ENCODE measurements at regions not wholly inside any gene's neighbourhood (a gene's known extent, or its start where the extent isn't known, plus 50 kb on each side); places are given as distances from the start of the nearest gene placed in this dataset.

GRCh38 chr17:33650304-33650703, 357.2 kb upstream of the ASIC2 start:
- no peak for TF ChIP-seq CTCF (IDR thresholded peaks at IDR 0.05; ENCODE audit: insufficient read depth in 1 of 2, low read depth in 1 of 2, low read length in 1 of 2, severe bottlenecking in 1 of 2, unreplicated experiment in 1 of 2)
- Mint-ChIP-seq H3K36me3 (ENCODE audit: insufficient read depth, unreplicated experiment) (no peaks in the 10 kb centered on the region), H3K27ac (ENCODE audit: unreplicated experiment) (no peak overlapping the region), H3K4me1 (ENCODE audit: low read depth, unreplicated experiment) (no peaks in the 10 kb centered on the region), H3K4me3 (ENCODE audit: unreplicated experiment) (no peak overlapping the region), H3K27me3 (ENCODE audit: insufficient read depth, unreplicated experiment) (peaks cover 24% of the 10 kb centered on the region), H3K9me3 (ENCODE audit: unreplicated experiment) (no peaks in the 10 kb centered on the region)
- CTCF ChIA-PET: no interaction called here
- H3K36me3 ChIP-seq (ENCODE audit: control insufficient read depth, insufficient read depth, low read length): no peaks in the 10 kb centered on the region
- intact Hi-C loops (cut with micrococcal nuclease; ENCODE audit: unreplicated experiment): no loop called here
- POLR2A ChIA-PET: no interaction called here
- BruUV-seq (replicated peaks): no TSS peak
- no peaks in the 10 kb centered on the region for H3K9me3 ChIP-seq
- DNase-seq: no peak
- no peak overlapping the region for H3K4me3 ChIP-seq (ENCODE audit: low read depth, low read length)
- no peaks in the 10 kb centered on the region for H3K27me3 ChIP-seq (replicated peaks; ENCODE audit: control insufficient read depth, insufficient read depth, low read length)
- H3K4me1 ChIP-seq: no peaks in the 10 kb centered on the region

DNA sequence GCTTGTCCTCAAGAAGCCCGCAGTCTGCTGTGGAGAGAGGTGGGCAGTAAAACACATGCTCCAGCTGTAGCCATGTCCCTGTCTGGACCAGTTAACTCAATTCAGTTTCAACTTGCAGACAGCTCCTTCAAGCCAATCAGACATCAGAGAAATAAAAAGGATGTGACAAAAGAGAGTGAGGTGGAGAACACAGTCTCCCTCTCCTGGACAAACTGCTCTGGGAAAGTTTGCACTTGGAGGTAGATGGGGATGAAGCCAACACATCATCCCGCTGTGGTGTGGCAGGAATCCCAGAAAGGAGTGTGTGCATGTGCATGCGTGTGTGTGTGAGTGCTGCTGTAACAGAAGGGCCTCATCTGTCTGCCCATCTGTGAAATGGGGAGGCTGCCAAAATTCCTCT, 358.6 kb upstream of the ASIC2 start:
- no peak for DNase-seq
- Histone ChIP-seq H3K27me3 (replicated peaks; ENCODE audit: control insufficient read depth, insufficient read depth, low read length) (no peaks in the 10 kb centered on the region; the same call in 1 of the 2 replicates), H3K9me3 (no peaks in the 10 kb centered on the region), H3K4me1 (no peaks in the 10 kb centered on the region), H3K36me3 (ENCODE audit: control insufficient read depth, insufficient read depth, low read length) (no peaks in the 10 kb centered on the region), H3K4me3 (ENCODE audit: low read depth, low read length) (no peak overlapping the region)
- Mint-ChIP-seq H3K9me3 (ENCODE audit: unreplicated experiment) (no peaks in the 10 kb centered on the region), H3K4me1 (ENCODE audit: low read depth, unreplicated experiment) (no peaks in the 10 kb centered on the region), H3K36me3 (ENCODE audit: insufficient read depth, unreplicated experiment) (no peaks in the 10 kb centered on the region), H3K4me3 (ENCODE audit: unreplicated experiment) (no peak overlapping the region), H3K27ac (ENCODE audit: unreplicated experiment) (no peak overlapping the region), H3K27me3 (ENCODE audit: insufficient read depth, unreplicated experiment) (peaks cover 18% of the 10 kb centered on the region)
- ChIA-PET POLR2A (no interaction called here), CTCF (interaction anchor here (1.3 kb wide), 1 partner anchor 23 kb away, joined by 4 read pairs; no protein-coding TSS in a partner anchor)
- intact Hi-C loops (cut with micrococcal nuclease; ENCODE audit: unreplicated experiment): no loop called here
- TF ChIP-seq CTCF (IDR thresholded peaks at IDR 0.05; ENCODE audit: insufficient read depth in 1 of 2, low read depth in 1 of 2, low read length in 1 of 2, severe bottlenecking in 1 of 2, unreplicated experiment in 1 of 2): peak in 1 of 2 experiments; percentile 31
- no TSS peak for BruUV-seq (replicated peaks)

DNA sequence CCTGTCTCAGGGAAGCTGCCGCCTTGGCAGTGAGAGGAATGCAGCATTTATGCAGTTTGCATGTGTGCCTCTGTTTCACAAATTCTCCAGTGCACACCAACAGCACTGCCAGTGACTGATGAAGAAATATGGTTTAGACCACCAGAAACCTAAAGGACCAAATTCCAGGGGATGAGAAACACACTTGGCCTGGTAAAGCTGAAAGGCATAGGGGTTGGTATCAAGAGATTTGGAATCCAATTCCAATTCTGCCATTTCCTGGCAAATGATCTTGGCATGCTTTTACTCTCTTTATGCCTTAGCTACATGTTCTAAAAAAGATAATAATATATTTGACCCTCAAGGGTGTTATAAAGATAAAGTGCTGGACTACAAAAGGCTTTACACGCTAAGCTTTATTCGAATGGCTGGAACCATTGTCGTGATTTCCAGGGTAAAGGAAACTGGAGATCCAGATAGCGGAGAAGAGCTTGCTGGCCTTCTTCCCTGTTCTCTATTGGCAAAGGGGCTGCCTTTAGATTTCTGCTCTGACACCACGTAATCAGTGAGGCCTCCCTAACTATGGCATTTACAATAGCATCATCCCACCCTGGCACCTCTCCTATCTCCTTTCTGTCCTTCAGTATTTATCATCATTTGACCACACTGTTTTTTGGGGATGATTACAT, 359.8 kb upstream of the ASIC2 start:
- Histone ChIP-seq H3K36me3 (ENCODE audit: control insufficient read depth, insufficient read depth, low read length) (no peaks in the 10 kb centered on the region), H3K4me1 (no peaks in the 10 kb centered on the region), H3K9me3 (no peaks in the 10 kb centered on the region), H3K4me3 (ENCODE audit: low read depth, low read length) (no peak overlapping the region), H3K27me3 (replicated peaks; ENCODE audit: control insufficient read depth, insufficient read depth, low read length) (no peaks in the 10 kb centered on the region; the same call in 1 of the 2 replicates)
- CTCF ChIA-PET: no interaction called here
- no TSS peak for BruUV-seq (replicated peaks)
- H3K36me3 Mint-ChIP-seq (ENCODE audit: insufficient read depth, unreplicated experiment): no peaks in the 10 kb centered on the region
- intact Hi-C loops (cut with micrococcal nuclease; ENCODE audit: unreplicated experiment): no loop called here
- no peak overlapping the region for H3K4me3 Mint-ChIP-seq (ENCODE audit: unreplicated experiment)
- no peak overlapping the region for H3K27ac Mint-ChIP-seq (ENCODE audit: unreplicated experiment)
- H3K27me3 Mint-ChIP-seq (ENCODE audit: insufficient read depth, unreplicated experiment): peaks cover 15% of the 10 kb centered on the region
- no peaks in the 10 kb centered on the region for H3K9me3 Mint-ChIP-seq (ENCODE audit: unreplicated experiment)
- no peaks in the 10 kb centered on the region for H3K4me1 Mint-ChIP-seq (ENCODE audit: low read depth, unreplicated experiment)
- POLR2A ChIA-PET: no interaction called here
- DNase-seq: no peak
- no peak for TF ChIP-seq CTCF (IDR thresholded peaks at IDR 0.05; ENCODE audit: insufficient read depth in 1 of 2, low read depth in 1 of 2, low read length in 1 of 2, severe bottlenecking in 1 of 2, unreplicated experiment in 1 of 2)
